ENCODE measurements at regions not wholly inside any gene's neighbourhood (a gene's known extent, or its start where the extent isn't known, plus 50 kb on each side); places are given as distances from the start of the nearest gene placed in this dataset.

DNA sequence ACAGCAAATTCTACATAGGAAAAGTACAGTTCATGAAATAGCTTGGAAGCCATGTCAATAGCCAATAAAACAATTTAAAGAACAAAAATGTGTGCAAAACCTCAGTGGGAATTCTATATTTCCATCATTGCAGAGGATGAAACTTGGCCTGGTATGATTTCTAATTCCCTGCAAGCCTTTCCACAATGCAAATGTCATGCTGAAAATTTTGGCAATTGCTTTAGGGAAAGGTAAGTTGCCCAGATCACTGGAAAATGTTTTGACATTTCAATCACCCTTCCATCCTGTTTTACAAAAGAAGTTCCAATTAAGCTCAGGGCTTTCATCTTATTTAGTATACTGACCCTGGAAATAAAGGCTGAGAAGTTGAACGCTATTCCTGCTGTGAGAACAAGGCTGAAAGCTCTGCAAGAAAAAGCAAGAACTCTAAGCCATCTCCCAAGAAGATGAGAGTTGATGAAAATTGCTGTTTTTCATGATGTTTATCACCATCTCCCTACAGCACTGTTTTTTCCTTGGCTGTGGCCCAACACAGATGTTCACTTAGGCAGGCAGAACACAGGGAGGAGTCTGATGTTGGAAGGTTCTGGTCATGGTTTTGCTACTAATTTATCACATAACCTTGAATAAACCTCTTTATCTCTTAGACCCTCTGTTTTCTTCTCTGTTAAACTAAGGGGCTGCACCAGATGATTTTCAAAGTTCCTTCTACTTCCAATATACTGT, 263.7 kb downstream of the KCTD12 start:
- no peak for DNase-seq (ENCODE audit: low spot score)

- DNase-seq (ENCODE audit: low spot score): no peak
Measured at GRCh38 chr13:76621705-76622104, 264.5 kb downstream of the KCTD12 start.

- no peak for DNase-seq (ENCODE audit: low spot score)
Measured at GRCh38 chr13:76620036-76620435, 266.2 kb downstream of the KCTD12 start.

- peak; percentile 68 for DNase-seq (ENCODE audit: low spot score)
Measured at GRCh38 chr13:76619631-76620030, 266.6 kb downstream of the KCTD12 start.

DNA sequence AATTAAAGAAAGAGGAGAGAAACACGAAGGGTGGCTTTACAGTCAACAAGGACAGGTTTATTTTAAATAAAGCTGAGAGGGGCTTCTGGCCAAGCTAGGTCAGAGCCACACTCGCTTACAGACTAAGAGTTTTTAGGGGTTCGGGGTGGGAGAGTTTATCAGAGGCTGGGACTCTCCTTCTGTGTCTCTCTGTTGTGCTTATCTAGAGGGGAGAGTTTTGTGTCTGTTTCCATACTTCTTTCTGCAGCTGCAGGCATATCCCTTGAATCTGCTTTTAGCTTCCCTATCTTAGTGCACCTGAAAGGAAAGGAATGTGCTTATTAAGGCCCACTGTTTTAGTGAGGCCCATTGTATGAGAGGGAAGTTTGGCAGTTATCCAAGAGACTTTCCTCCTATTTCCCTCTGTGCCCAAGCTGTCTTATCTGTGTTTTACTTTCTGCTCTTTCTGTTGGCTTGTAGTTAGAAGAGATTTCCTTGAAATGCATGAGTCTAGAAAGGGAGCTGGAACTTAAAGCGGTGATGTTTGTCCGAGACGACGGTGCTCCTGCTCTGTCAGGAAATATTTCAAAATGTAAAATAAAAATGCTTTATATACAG, 275.3 kb downstream of the KCTD12 start:
- no peak for DNase-seq (ENCODE audit: low spot score)

GRCh38 chr13:76609643-76610042, 276.6 kb downstream of the KCTD12 start:
- DNase-seq (ENCODE audit: low spot score): peak; percentile 54

DNA sequence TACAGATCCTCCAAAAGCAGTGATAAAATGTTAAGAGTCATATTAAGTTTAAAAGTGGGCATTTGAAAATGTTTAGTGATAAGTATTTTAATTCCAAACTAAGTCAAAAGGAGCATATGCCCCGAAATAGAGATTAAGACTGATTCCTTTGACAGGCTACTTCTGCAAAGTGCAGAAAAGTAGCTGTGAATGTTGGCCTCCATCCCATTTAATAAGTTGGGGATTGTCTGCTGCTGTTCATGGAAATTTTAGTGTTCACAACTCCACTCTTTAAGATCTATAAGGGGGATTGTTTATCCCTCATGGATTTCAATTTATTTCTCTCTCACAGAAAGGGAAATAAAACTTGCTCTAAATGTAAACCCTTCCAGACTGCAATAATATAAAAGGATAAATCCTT, 278.3 kb downstream of the KCTD12 start:
- DNase-seq (ENCODE audit: low spot score): no peak

- DNase-seq (ENCODE audit: low spot score): no peak
Measured at GRCh38 chr13:76600081-76600480, 286.1 kb downstream of the KCTD12 start.

- peak; percentile 32 for DNase-seq (ENCODE audit: low spot score)
Measured at GRCh38 chr13:76597868-76598267, 288.3 kb downstream of the KCTD12 start.

- DNase-seq (ENCODE audit: low spot score): no peak
Measured at GRCh38 chr13:76596216-76596615, 290.0 kb downstream of the KCTD12 start.

DNA sequence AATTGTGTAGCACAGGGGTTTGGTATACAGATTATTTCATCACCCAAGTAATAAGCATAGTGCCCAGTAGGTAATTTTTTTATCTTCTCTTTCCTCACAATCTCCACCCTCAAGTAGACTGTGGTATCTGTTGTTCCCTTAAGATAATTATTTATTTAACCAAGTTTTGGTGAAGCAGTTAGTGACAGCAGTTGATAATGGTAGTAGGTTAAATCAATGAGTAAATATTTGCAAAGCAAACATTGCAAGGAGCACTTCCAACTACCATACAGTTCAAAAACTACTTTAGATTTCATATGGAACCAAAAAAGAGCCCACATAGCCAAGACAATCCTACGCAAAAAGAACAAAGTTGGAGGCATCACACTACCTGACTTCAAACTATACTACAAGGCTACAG, 291.8 kb downstream of the KCTD12 start:
- DNase-seq (ENCODE audit: low spot score): no peak

- no peak for DNase-seq (ENCODE audit: low spot score)
Measured at GRCh38 chr13:76586842-76587241, 299.4 kb downstream of the KCTD12 start.

- DNase-seq (ENCODE audit: low spot score): no peak
Measured at GRCh38 chr13:76579701-76580100, 306.5 kb downstream of the KCTD12 start.

- peak; percentile 34 for DNase-seq (ENCODE audit: low spot score)
Measured at GRCh38 chr13:76575634-76576033, 310.6 kb downstream of the KCTD12 start.

- DNase-seq (ENCODE audit: low spot score): no peak
Measured at GRCh38 chr13:76570510-76570971, 315.7 kb downstream of the KCTD12 start.

GRCh38 chr13:76556627-76557026, 329.6 kb downstream of the KCTD12 start:
- DNase-seq (ENCODE audit: low spot score): peak; percentile 8

- DNase-seq (ENCODE audit: low spot score): no peak
Measured at GRCh38 chr13:76552807-76553206, 333.4 kb downstream of the KCTD12 start.

GRCh38 chr13:76552041-76552772, 334.0 kb downstream of the KCTD12 start:
- no peak for DNase-seq (ENCODE audit: low spot score)

DNA sequence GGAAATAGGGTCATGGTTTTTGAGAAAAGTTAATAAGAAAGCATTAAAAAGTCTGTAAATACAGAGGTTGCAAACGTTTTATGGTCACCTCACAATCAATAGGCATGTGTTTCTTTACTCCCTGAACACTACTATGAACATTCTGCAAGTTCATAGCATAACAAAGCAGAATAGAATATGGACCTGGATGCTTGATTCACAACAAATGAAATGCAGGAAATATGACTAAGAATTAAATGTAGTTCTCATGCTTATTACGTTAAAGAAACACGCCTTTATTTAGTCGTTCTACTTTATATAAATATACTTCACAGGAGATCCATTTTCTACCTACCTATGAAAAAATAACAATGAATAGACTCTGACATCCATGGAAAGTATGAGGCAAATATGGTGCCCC, 344.0 kb downstream of the KCTD12 start:
- DNase-seq (ENCODE audit: low spot score): no peak

GRCh38 chr13:76538004-76538403, 348.2 kb downstream of the KCTD12 start:
- no peak for DNase-seq (ENCODE audit: low spot score)

DNA sequence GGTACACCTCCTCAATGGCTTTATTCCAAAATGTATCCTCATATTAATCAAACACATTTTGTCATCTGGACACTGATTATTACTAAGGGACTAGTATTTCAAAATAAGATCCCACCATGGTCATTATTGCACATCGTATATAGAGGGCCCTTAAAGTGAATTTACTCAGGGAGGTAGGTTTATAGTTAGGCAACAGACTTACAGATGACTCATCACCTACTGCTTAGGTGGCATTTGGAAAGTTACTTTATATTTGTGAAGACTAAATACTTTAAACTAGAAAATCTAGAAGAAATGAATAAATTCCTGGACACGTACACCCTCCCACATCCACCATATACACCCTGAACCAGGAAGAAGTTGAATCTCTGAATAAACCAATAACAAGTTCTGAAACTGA, 353.0 kb downstream of the KCTD12 start:
- no peak for DNase-seq (ENCODE audit: low spot score)

DNA sequence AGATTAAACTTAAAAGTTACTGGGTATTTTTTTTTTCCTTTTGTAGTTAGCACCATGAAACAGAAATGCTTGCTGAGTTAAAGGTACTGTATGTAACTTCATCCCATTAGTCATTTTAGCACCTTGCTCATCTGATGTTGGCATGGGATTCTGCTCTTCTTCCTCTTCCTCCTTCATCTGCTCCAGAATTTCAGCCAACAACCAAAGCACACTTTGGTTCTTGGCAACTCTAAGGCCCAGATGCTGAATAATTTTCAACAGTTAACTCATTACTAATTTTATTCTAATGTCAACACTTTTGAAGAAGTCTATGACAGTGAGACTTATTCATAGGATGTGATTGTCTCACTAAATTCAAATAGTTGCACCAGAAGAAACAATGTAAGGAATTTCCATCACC, 359.2 kb downstream of the KCTD12 start:
- no peak for DNase-seq (ENCODE audit: low spot score)

Measured in SK-N-DZ (cell line).